Panc1 (cell line): ENCODE measurements at regions not wholly inside any gene's neighbourhood (a gene's known extent, or its start where the extent isn't known, plus 50 kb on each side); places are given as distances from the start of the nearest gene placed in this dataset.

ENCODE experiments used
- ATAC-seq: fragments of 200-7000 bp; cut with Tn5 transposase; 2 replicates; pipeline ENCODE4 v1.9.1; 2020; ENCODE audit warnings: mild to moderate bottlenecking, moderate library complexity
- BruUV-seq: library from RNA; stranded (reverse); fragments of 400-500 nt; replicated peaks from 2 replicates; lab custom pipeline; 2021; lab: Mats Ljungman, UMichigan
- CTCF ChIA-PET: fragments of 300-600 bp; sonication (Branson Sonifier 250); formaldehyde crosslinking; loops from one replicate; lab custom pipeline; 2022; ENCODE audit warnings: antibody characterized with exemption; lab: Charles Lee
- POLR2A ChIA-PET: fragments of 300-600 bp; sonication (Branson Sonifier 250); formaldehyde crosslinking; loops from one replicate; lab custom pipeline; 2022; ENCODE audit warnings: antibody characterized with exemption; lab: Charles Lee
- DNase-seq: peaks from one replicate; pipeline ENCODE4 v3.0.0-alpha.2; 2010; ENCODE audit warnings: low read depth, low spot score
- H3K27ac ChIP-seq: 2 replicates; pipeline ENCODE4 v1.5.1; 2011; ENCODE audit warnings: mild to moderate bottlenecking, low read length, inconsistent platforms
- H3K27me3 ChIP-seq: fragments of 200-500 bp; sonication (Bioruptor generic); 2 replicates; pipeline ENCODE4 v1.6.0; 2014; ENCODE audit warnings: low read length, inconsistent platforms; ENCODE audit not compliant: control insufficient read depth, insufficient read depth
- H3K36me3 ChIP-seq: fragments of 200-500 bp; sonication (Bioruptor generic); 2 replicates; pipeline ENCODE4 v1.5.1; 2014; ENCODE audit warnings: inconsistent platforms, mild to moderate bottlenecking, low read length, moderate library complexity; ENCODE audit not compliant: control insufficient read depth, insufficient read depth
- H3K4me1 ChIP-seq: 2 replicates; pipeline ENCODE4 v1.5.1; 2011; ENCODE audit warnings: inconsistent platforms, mild to moderate bottlenecking, low read length, moderate library complexity; ENCODE audit not compliant: control insufficient read depth, insufficient read depth
- H3K4me3 ChIP-seq, 2 experiments: 2 replicates each; pipeline ENCODE4 v1.5.1; 2011 to 2012; ENCODE audit warnings: low read depth in 2 of 2, low read length in 2 of 2, mild to moderate bottlenecking in 2 of 2, inconsistent platforms in 1 of 2, moderate library complexity in 1 of 2
- H3K9me3 ChIP-seq: fragments of 200-500 bp; sonication (Bioruptor generic); 2 replicates; pipeline ENCODE4 v1.5.1; 2014; ENCODE audit warnings: low read depth, mild to moderate bottlenecking, inconsistent platforms, low read length, moderate library complexity; ENCODE audit not compliant: control insufficient read depth, insufficient read depth
- POLR2AphosphoS5 ChIP-seq: IDR thresholded peaks from 2 replicates; pipeline ENCODE4 v1.6.1; 2012; ENCODE audit warnings: mild to moderate bottlenecking, low read depth, low read length, moderate library complexity
- SIN3A ChIP-seq: IDR thresholded peaks from 2 replicates; pipeline ENCODE4 v1.6.1; 2012; ENCODE audit warnings: low read depth, mild to moderate bottlenecking, low read length, moderate library complexity, borderline replicate concordance; ENCODE audit not compliant: insufficient read depth
- TCF7L2 ChIP-seq: IDR thresholded peaks from 2 replicates; pipeline ENCODE4 v1.6.1; 2011; ENCODE audit warnings: mild to moderate bottlenecking, low read depth, low read length, inconsistent platforms
- in situ Hi-C: cut with HindIII; loops from 2 replicates; pipeline ENCODE4 v1.10.0; 2016; ENCODE audit warnings: low sequenced_read_pairs, low pct_unique_long_range_greater_than_20kb
- intact Hi-C: fragments of 100-400 bp; cut with micrococcal nuclease; formaldehyde crosslinking; loops from one replicate; pipeline ENCODE4 v1.10.0; 2022; ENCODE audit not compliant: unreplicated experiment
- TF ChIP-seq, protein P1 (sequence below): fragments of 450-650 bp; IDR thresholded peaks from 2 replicates; pipeline ENCODE4 v1.5.1; 2017; ENCODE audit warnings: mild to moderate bottlenecking
- TF ChIP-seq, protein P2 (sequence below), 2 experiments: IDR thresholded peaks; 2 replicates each; pipeline ENCODE4 v1.6.1; 2011 to 2012; ENCODE audit warnings: low read depth in 2 of 2, control low read depth in 1 of 2, low read length in 1 of 2, mild to moderate bottlenecking in 1 of 2, moderate library complexity in 1 of 2; ENCODE audit not compliant: insufficient read depth in 1 of 2

DNA sequence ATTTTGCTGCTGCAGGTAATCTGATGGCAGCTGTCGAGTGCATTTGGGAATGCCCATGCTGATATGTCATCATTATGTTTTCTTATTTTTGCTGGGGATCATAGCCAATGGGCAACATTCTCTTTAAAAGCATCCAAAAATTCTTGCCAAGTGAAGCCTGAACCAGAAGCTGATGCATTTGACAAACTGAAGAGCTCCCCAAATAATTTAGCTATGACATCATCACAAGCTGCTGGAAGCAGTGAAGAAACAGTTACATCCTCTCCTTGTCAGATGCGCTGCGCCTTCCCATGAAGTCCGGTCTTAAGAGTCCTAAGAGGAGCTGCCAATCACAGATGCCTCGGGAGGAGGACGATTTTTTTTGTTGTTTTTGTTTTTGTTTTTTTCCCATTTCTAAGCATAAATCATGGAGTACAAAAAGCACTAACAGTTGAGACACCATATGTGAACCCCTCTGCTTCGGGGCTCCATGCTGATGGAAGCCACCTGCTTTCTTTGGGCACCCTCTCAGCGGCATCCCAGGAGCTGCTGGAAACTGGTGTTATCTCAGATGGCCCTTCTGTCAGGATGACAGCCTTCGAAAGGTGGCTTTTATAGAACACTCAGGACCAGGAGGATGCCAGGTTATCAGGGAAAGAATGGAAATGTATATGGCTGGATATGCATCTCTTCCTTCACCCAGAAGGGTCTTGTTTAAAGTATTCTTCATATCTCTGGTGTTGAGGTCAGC lies 56.1 kb upstream of the FOXQ1 start:
- POLR2A ChIA-PET, result interaction anchor here (0.6 kb wide), 1 partner anchor 18 kb away, joined by 3 read pairs; no protein-coding TSS in a partner anchor
- CTCF ChIA-PET, result no interaction called here
- DNase-seq (no peak), ATAC-seq (no peak)
- Histone ChIP-seq H3K36me3 (no peaks in the 10 kb centered on the region), H3K27ac (no peak overlapping the region), H3K9me3 (no peaks in the 10 kb centered on the region), H3K4me3 (no peak overlapping the region), H3K4me1 (peaks cover 11% of the 10 kb centered on the region; the same call in 1 of the 2 replicates), H3K27me3 (no peaks in the 10 kb centered on the region)
- intact Hi-C loops (no loop called here), in situ Hi-C loops (no loop called here)
- BruUV-seq, result no TSS peak
- TF ChIP-seq, protein P1, sequence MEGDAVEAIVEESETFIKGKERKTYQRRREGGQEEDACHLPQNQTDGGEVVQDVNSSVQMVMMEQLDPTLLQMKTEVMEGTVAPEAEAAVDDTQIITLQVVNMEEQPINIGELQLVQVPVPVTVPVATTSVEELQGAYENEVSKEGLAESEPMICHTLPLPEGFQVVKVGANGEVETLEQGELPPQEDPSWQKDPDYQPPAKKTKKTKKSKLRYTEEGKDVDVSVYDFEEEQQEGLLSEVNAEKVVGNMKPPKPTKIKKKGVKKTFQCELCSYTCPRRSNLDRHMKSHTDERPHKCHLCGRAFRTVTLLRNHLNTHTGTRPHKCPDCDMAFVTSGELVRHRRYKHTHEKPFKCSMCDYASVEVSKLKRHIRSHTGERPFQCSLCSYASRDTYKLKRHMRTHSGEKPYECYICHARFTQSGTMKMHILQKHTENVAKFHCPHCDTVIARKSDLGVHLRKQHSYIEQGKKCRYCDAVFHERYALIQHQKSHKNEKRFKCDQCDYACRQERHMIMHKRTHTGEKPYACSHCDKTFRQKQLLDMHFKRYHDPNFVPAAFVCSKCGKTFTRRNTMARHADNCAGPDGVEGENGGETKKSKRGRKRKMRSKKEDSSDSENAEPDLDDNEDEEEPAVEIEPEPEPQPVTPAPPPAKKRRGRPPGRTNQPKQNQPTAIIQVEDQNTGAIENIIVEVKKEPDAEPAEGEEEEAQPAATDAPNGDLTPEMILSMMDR, result no peak
- no peak for TF ChIP-seq SIN3A
- no peak for TF ChIP-seq TCF7L2
- TF ChIP-seq, protein P2, sequence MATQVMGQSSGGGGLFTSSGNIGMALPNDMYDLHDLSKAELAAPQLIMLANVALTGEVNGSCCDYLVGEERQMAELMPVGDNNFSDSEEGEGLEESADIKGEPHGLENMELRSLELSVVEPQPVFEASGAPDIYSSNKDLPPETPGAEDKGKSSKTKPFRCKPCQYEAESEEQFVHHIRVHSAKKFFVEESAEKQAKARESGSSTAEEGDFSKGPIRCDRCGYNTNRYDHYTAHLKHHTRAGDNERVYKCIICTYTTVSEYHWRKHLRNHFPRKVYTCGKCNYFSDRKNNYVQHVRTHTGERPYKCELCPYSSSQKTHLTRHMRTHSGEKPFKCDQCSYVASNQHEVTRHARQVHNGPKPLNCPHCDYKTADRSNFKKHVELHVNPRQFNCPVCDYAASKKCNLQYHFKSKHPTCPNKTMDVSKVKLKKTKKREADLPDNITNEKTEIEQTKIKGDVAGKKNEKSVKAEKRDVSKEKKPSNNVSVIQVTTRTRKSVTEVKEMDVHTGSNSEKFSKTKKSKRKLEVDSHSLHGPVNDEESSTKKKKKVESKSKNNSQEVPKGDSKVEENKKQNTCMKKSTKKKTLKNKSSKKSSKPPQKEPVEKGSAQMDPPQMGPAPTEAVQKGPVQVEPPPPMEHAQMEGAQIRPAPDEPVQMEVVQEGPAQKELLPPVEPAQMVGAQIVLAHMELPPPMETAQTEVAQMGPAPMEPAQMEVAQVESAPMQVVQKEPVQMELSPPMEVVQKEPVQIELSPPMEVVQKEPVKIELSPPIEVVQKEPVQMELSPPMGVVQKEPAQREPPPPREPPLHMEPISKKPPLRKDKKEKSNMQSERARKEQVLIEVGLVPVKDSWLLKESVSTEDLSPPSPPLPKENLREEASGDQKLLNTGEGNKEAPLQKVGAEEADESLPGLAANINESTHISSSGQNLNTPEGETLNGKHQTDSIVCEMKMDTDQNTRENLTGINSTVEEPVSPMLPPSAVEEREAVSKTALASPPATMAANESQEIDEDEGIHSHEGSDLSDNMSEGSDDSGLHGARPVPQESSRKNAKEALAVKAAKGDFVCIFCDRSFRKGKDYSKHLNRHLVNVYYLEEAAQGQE (IDR thresholded peaks at IDR 0.05; ENCODE audit: insufficient read depth in 1 of 2, low read depth in 2 of 2, low read length in 1 of 2), result no peak
- TF ChIP-seq POLR2AphosphoS5, result no peak

DNA sequence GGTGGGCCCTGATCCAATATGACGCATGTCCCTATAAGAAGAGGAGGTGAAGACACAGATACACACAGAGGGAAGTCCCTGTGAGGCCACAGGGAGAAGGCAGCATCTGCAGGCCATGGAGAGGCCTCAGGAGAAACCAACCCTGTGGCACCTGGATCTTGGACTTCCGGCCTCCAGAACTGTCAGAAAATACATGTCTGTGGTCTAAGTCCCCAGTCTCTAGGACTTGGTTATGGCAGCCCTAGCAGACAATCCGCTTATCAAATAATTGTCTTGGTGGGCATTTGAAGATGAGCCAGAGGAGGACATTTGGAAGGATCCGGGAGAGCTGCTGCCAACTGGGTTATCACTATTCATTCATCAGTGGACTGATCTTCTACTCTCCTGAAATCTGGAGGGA lies 57.6 kb upstream of the FOXQ1 start:
- CTCF ChIA-PET, result no interaction called here
- in situ Hi-C loops (no loop called here), intact Hi-C loops (no loop called here)

More for the DNA sequence above, 57.6 kb upstream of the FOXQ1 start:
- ATAC-seq, result no peak
- no peaks in the 10 kb centered on the region for H3K36me3 ChIP-seq
- no peaks in the 10 kb centered on the region for H3K9me3 ChIP-seq
- no peak for DNase-seq
- no peak overlapping the region for H3K4me3 ChIP-seq
- TF ChIP-seq, protein P2 (IDR thresholded peaks at IDR 0.05; ENCODE audit: insufficient read depth in 1 of 2, low read depth in 2 of 2, low read length in 1 of 2), result no peak
- TF ChIP-seq TCF7L2, result no peak
- no peak for TF ChIP-seq POLR2AphosphoS5
- no peak for TF ChIP-seq SIN3A
- TF ChIP-seq, protein P1, result no peak
- POLR2A ChIA-PET, result no interaction called here
- no peak overlapping the region for H3K27ac ChIP-seq
- BruUV-seq, result no TSS peak
- H3K4me1 ChIP-seq, result peaks cover 16% of the 10 kb centered on the region; the same call in 1 of the 2 replicates
- no peaks in the 10 kb centered on the region for H3K27me3 ChIP-seq
